ENCODE measurements at regions not wholly inside any gene's neighbourhood (a gene's known extent, or its start where the extent isn't known, plus 50 kb on each side); places are given as distances from the start of the nearest gene placed in this dataset.

DNA sequence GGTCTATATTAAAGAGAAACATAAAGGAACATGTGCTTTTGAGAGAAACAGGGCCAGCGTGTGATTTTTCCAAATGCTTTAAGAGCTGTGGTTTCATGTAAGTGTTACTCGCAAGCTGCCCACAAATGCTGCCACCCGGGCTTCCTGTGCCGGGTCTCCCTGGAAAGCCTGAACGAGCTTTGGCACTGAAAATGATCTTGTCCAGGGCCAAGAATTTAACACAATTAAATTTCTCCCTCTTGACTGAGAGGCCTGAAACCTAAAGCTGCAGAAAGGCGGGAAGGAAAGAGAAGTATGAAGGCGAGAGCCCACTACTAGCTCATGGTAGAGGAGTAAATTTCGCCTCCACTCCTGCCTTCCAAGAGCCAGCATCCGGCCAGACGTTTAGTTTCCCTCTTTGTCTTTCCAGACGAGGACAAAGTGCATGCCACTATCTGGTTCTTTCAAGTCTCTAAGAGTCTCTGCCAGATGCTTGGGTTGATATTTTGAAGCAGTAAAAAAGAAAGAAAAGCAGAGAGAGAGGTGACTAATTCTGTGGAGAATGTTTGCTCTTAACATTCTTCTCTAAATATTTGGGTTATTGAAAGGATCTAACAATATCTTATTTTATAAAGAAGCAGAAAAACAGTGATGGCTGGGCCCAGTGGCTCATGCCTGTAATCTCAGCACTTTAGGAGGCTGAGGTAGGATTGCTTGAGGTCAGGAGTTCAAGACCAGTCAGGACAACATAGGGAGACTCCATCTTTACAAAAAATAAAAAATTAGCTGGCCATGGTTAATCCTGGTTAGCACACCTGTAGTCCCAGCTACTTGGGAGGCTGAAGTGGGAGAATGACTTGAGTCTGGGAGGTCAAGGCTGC lies 100.0 kb upstream of the HNRNPU start:
- H2AFZ ChIP-seq (ENCODE audit: low read depth, low read length) = peak overlapping the region; percentile 64
- H4K20me1 ChIP-seq (ENCODE audit: insufficient read depth, low read length) = no peaks in the 10 kb centered on the region
- peak overlapping the region; percentile 43 for H3K9ac ChIP-seq (ENCODE audit: low read depth, low read length)
- H3K4me3 ChIP-seq (ENCODE audit: low read depth in 1 of 2, low read length in 2 of 2) = 0 out of 4 replicates have a peak overlapping the region, but pooled peaks of 1 of the 2 experiments have one; percentile 4
- no peaks in the 10 kb centered on the region for H3K79me2 ChIP-seq (ENCODE audit: insufficient read depth, low read length)
- H3K36me3 ChIP-seq (ENCODE audit: insufficient read depth, low read length) = no peaks in the 10 kb centered on the region
- H3K27ac ChIP-seq (ENCODE audit: low read length) = peak overlapping the region; percentile 78
- H3K27me3 ChIP-seq (ENCODE audit: insufficient read depth, low read length, poor library complexity) = no peaks in the 10 kb centered on the region
- ATAC-seq (ENCODE audit: insufficient read depth, low read depth) (peak; percentile 86), DNase-seq (peak; percentile 70)
- H3K4me1 ChIP-seq (ENCODE audit: insufficient read depth, low read length) = peaks cover 25% of the 10 kb centered on the region
- peak overlapping the region; percentile 48 for H3K4me2 ChIP-seq (ENCODE audit: insufficient read depth, low read length)
- TF ChIP-seq, protein P1, sequence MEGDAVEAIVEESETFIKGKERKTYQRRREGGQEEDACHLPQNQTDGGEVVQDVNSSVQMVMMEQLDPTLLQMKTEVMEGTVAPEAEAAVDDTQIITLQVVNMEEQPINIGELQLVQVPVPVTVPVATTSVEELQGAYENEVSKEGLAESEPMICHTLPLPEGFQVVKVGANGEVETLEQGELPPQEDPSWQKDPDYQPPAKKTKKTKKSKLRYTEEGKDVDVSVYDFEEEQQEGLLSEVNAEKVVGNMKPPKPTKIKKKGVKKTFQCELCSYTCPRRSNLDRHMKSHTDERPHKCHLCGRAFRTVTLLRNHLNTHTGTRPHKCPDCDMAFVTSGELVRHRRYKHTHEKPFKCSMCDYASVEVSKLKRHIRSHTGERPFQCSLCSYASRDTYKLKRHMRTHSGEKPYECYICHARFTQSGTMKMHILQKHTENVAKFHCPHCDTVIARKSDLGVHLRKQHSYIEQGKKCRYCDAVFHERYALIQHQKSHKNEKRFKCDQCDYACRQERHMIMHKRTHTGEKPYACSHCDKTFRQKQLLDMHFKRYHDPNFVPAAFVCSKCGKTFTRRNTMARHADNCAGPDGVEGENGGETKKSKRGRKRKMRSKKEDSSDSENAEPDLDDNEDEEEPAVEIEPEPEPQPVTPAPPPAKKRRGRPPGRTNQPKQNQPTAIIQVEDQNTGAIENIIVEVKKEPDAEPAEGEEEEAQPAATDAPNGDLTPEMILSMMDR (IDR thresholded peaks at IDR 0.05; ENCODE audit: borderline replicate concordance, extremely low read depth, low read length, poor library complexity, severe bottlenecking) = no peak
- H3K9me3 ChIP-seq (ENCODE audit: insufficient read depth, low read length, severe bottlenecking) = no peaks in the 10 kb centered on the region

GRCh38 chr1:244963231-244963826 lies 99.0 kb upstream of the HNRNPU start:
- no peaks in the 10 kb centered on the region for H3K36me3 ChIP-seq (ENCODE audit: insufficient read depth, low read length)
- H3K9me3 ChIP-seq (ENCODE audit: insufficient read depth, low read length, severe bottlenecking) = no peaks in the 10 kb centered on the region
- H3K27me3 ChIP-seq (ENCODE audit: insufficient read depth, low read length, poor library complexity) = no peaks in the 10 kb centered on the region
- H3K4me3 ChIP-seq (ENCODE audit: low read depth in 1 of 2, low read length in 2 of 2) = no peak overlapping the region
- peak overlapping the region; percentile 48 for H3K4me2 ChIP-seq (ENCODE audit: insufficient read depth, low read length)
- ATAC-seq (ENCODE audit: insufficient read depth, low read depth) = no peak
- no peak for DNase-seq
- no peaks in the 10 kb centered on the region for H4K20me1 ChIP-seq (ENCODE audit: insufficient read depth, low read length)
- H3K79me2 ChIP-seq (ENCODE audit: insufficient read depth, low read length) = no peaks in the 10 kb centered on the region
- TF ChIP-seq, protein P1 (IDR thresholded peaks at IDR 0.05; ENCODE audit: borderline replicate concordance, extremely low read depth, low read length, poor library complexity, severe bottlenecking) = no peak
- no peak for TF ChIP-seq EZH2 (IDR thresholded peaks at IDR 0.05; ENCODE audit: borderline replicate concordance, low read depth, low read length, severe bottlenecking)
- peak overlapping the region; percentile 43 for H3K9ac ChIP-seq (ENCODE audit: low read depth, low read length)
- peak overlapping the region; percentile 78; the same call in 1 of the 2 replicates for H3K27ac ChIP-seq (ENCODE audit: low read length)
- peak overlapping the region; percentile 64; the same call in 1 of the 2 replicates for H2AFZ ChIP-seq (ENCODE audit: low read depth, low read length)
- H3K4me1 ChIP-seq (ENCODE audit: insufficient read depth, low read length) = peaks cover 19% of the 10 kb centered on the region

DNA sequence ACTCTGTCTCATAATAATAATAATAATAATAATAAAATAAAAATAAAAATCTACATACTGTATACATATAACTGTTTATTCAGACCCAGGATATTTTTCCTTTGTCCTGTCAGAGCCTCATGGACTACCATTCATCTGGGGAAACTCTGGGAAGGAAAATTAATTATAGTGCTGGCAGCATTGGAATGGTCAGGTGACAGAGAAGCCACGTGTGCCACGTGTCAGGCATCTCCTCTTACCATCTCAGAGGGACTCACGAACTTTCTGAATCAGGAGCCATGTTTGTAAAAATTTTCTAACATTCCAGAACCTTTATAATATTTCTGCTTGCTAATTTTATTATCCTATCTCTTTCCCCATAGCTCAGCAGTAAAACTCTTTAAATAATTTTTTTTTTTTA lies 97.8 kb upstream of the HNRNPU start:
- ATAC-seq (ENCODE audit: insufficient read depth, low read depth) (no peak), DNase-seq (no peak)
- no peaks in the 10 kb centered on the region for H4K20me1 ChIP-seq (ENCODE audit: insufficient read depth, low read length)
- no peak overlapping the region for H3K9ac ChIP-seq (ENCODE audit: low read depth, low read length)
- H3K36me3 ChIP-seq (ENCODE audit: insufficient read depth, low read length) = no peaks in the 10 kb centered on the region
- no peak overlapping the region for H3K4me2 ChIP-seq (ENCODE audit: insufficient read depth, low read length)
- peaks cover 24% of the 10 kb centered on the region for H3K4me1 ChIP-seq (ENCODE audit: insufficient read depth, low read length)
- no peaks in the 10 kb centered on the region for H3K9me3 ChIP-seq (ENCODE audit: insufficient read depth, low read length, severe bottlenecking)
- no peak overlapping the region for H3K4me3 ChIP-seq (ENCODE audit: low read depth in 1 of 2, low read length in 2 of 2)
- H2AFZ ChIP-seq (ENCODE audit: low read depth, low read length) = no peak overlapping the region
- no peak overlapping the region for H3K27ac ChIP-seq (ENCODE audit: low read length)
- TF ChIP-seq, protein P1 (IDR thresholded peaks at IDR 0.05; ENCODE audit: borderline replicate concordance, extremely low read depth, low read length, poor library complexity, severe bottlenecking) = no peak
- no peak for TF ChIP-seq EZH2 (IDR thresholded peaks at IDR 0.05; ENCODE audit: borderline replicate concordance, low read depth, low read length, severe bottlenecking)
- H3K27me3 ChIP-seq (ENCODE audit: insufficient read depth, low read length, poor library complexity) = no peaks in the 10 kb centered on the region
- H3K79me2 ChIP-seq (ENCODE audit: insufficient read depth, low read length) = no peaks in the 10 kb centered on the region
